SK-N-SH (cell line): ENCODE measurements at regions not wholly inside any gene's neighbourhood (a gene's known extent, or its start where the extent isn't known, plus 50 kb on each side); places are given as distances from the start of the nearest gene placed in this dataset.

Experiments
- CTCF ChIA-PET: fragments of 300-600, 350-600 bp; formaldehyde crosslinking; extraction: SDS; loops from one replicate; lab custom pipeline; 2021; lab: Yijun Ruan, JAX
- POLR2A ChIA-PET: fragments of 350-600 bp; sonication (Branson Sonifier 250); formaldehyde crosslinking; extraction: SDS; loops from one replicate; lab custom pipeline; 2020; ENCODE audit warnings: antibody characterized with exemption, inconsistent platforms; lab: Yijun Ruan, JAX
- DNase-seq: peaks from one replicate; pipeline ENCODE4 v3.0.0; 2012
- H2AFZ ChIP-seq: fragments of 200-600 bp; sonication (generic); 2 replicates; pipeline ENCODE4 v1.8.1; 2016; ENCODE audit warnings: antibody characterized with exemption, mild to moderate bottlenecking, low read depth
- H3F3A ChIP-seq: fragments of 200-600 bp; sonication (generic); replicated peaks from 2 replicates; pipeline ENCODE3; 2016; ENCODE audit warnings: antibody characterized with exemption, mild to moderate bottlenecking; ENCODE audit not compliant: insufficient read depth
- H3K27ac ChIP-seq, 2 experiments: fragments of 200-500 bp in 1 of 2; fragments of 200-600 bp in 1 of 2; sonication (Bioruptor generic) in 1 of 2; sonication (generic), shearing (Covaris generic) in 1 of 2; 2 replicates each; pipeline versions ENCODE4 v1.5.1 to v1.6.1; 2014 to 2016; ENCODE audit warnings: low read depth in 2 of 2, inconsistent platforms in 1 of 2, low read length in 1 of 2, mild to moderate bottlenecking in 1 of 2, mixed read lengths in 1 of 2
- H3K27me3 ChIP-seq: fragments of 200-600 bp; sonication (generic), shearing (Covaris generic); 2 replicates; pipeline ENCODE4 v1.6.1; 2016; ENCODE audit warnings: mixed run types; ENCODE audit not compliant: insufficient read depth
- H3K36me3 ChIP-seq, 2 experiments: fragments of 200-500 bp in 1 of 2; fragments of 200-600 bp in 1 of 2; sonication (Bioruptor generic) in 1 of 2; sonication (generic) in 1 of 2; replicated peaks in 1 of 2; 2 replicates each; pipeline versions ENCODE3 to v1.5.1; 2014 to 2016; ENCODE audit warnings: low read length in 1 of 2, mild to moderate bottlenecking in 1 of 2; ENCODE audit not compliant: insufficient read depth in 2 of 2, control insufficient read depth in 1 of 2
- H3K4me1 ChIP-seq, 2 experiments: fragments of 200-500 bp in 1 of 2; fragments of 200-600 bp in 1 of 2; sonication (Bioruptor generic) in 1 of 2; sonication (generic), shearing (Covaris generic) in 1 of 2; 2 replicates each; pipeline versions ENCODE4 v1.5.1 to v1.6.1; 2014 to 2016; ENCODE audit warnings: low read depth in 1 of 2, low read length in 1 of 2, mixed run types in 1 of 2; ENCODE audit not compliant: insufficient read depth in 2 of 2, control insufficient read depth in 1 of 2
- H3K4me2 ChIP-seq: fragments of 200-600 bp; sonication (generic), shearing (Covaris generic); 2 replicates; pipeline ENCODE4 v1.6.1; 2017; ENCODE audit warnings: mixed run types
- H3K4me3 ChIP-seq, 2 experiments: fragments of 200-500 bp in 1 of 2; fragments of 200-600 bp in 1 of 2; sonication (Bioruptor generic) in 1 of 2; sonication (generic), shearing (Covaris generic) in 1 of 2; 2 replicates each; pipeline versions ENCODE4 v1.5.1 to v1.8.1; 2014 to 2016; ENCODE audit warnings: low read depth in 2 of 2, inconsistent platforms in 1 of 2, low read length in 1 of 2, mild to moderate bottlenecking in 1 of 2, mixed read lengths in 1 of 2, moderate library complexity in 1 of 2
- H3K79me2 ChIP-seq: fragments of 200-600 bp; sonication (generic); 2 replicates; pipeline ENCODE4 v1.8.1; 2017; ENCODE audit warnings: mild to moderate bottlenecking; ENCODE audit not compliant: insufficient read depth
- H3K9ac ChIP-seq: fragments of 200-600 bp; sonication (generic); 2 replicates; pipeline ENCODE4 v1.6.1; 2017; ENCODE audit warnings: mixed run types
- H3K9me2 ChIP-seq: fragments of 200-600 bp; sonication (generic); 2 replicates; pipeline ENCODE4 v1.6.1; 2017; ENCODE audit warnings: mixed run types
- H3K9me3 ChIP-seq: fragments of 200-600 bp; sonication (generic); 2 replicates; pipeline ENCODE4 v1.6.1; 2017; ENCODE audit warnings: mixed run types, mild to moderate bottlenecking, moderate library complexity
- H4K20me1 ChIP-seq: fragments of 200-600 bp; sonication (generic); 2 replicates; pipeline ENCODE4 v1.6.1; 2017; ENCODE audit warnings: mild to moderate bottlenecking, mixed run types; ENCODE audit not compliant: insufficient read depth
- EP300 ChIP-seq, 2 experiments: IDR thresholded peaks; 2 replicates each; pipeline versions ENCODE4 v1.4.0 to v1.6.1; 2012; ENCODE audit warnings: borderline replicate concordance in 1 of 2, low read depth in 1 of 2, low read length in 1 of 2
- GABPA ChIP-seq: IDR thresholded peaks from 2 replicates; pipeline ENCODE4 v1.4.0; 2012; ENCODE audit warnings: low read depth, mild to moderate bottlenecking
- GATA2 ChIP-seq: sonication (generic); formaldehyde crosslinking; IDR thresholded peaks from 2 replicates; pipeline ENCODE4 v1.5.0; 2020; ENCODE audit warnings: mild to moderate bottlenecking, missing genetic modification reagents
- MEF2A ChIP-seq: IDR thresholded peaks from 2 replicates; pipeline ENCODE4 v1.4.0; 2012; ENCODE audit warnings: low read depth, borderline replicate concordance
- NFIC ChIP-seq: IDR thresholded peaks from 2 replicates; pipeline ENCODE4 v1.4.0; 2012; ENCODE audit warnings: borderline replicate concordance
- RAD21 ChIP-seq: IDR thresholded peaks from 2 replicates; pipeline ENCODE4 v1.6.1; 2012; ENCODE audit warnings: mild to moderate bottlenecking, low read length
- RFX5 ChIP-seq: IDR thresholded peaks from 2 replicates; pipeline ENCODE4 v1.6.1; 2012; ENCODE audit warnings: mild to moderate bottlenecking, improper control_type of control experiment, low read length
- SIN3A ChIP-seq: IDR thresholded peaks from 2 replicates; pipeline ENCODE4 v1.6.1; 2012; ENCODE audit warnings: low read depth, mild to moderate bottlenecking, low read length, moderate library complexity, borderline replicate concordance
- SMC3 ChIP-seq: IDR thresholded peaks from 2 replicates; pipeline ENCODE4 v1.6.1; 2012; ENCODE audit warnings: low read depth, low read length, improper control_type of control experiment
- TCF12 ChIP-seq: IDR thresholded peaks from 2 replicates; pipeline ENCODE4 v1.4.0; 2012
- TEAD4 ChIP-seq: IDR thresholded peaks from 2 replicates; pipeline ENCODE4 v1.4.0; 2012; ENCODE audit warnings: mild to moderate bottlenecking, borderline replicate concordance; ENCODE audit not compliant: insufficient read depth
- YY1 ChIP-seq: IDR thresholded peaks from 2 replicates; pipeline ENCODE4 v1.4.0; 2012; ENCODE audit warnings: low read depth, mild to moderate bottlenecking
- WGBS: methylation state at CpG from one replicate; pipeline ENCODE4 v1.1.6; 2017; ENCODE audit warnings: low lambda C conversion rate; 5-methylcytosine and 5-hydroxymethylcytosine counted together
- TF ChIP-seq, protein P1 (sequence below): IDR thresholded peaks from 2 replicates; pipeline ENCODE4 v1.6.1; 2012; ENCODE audit warnings: mild to moderate bottlenecking, low read depth, low read length, moderate library complexity
- TF ChIP-seq, protein P2 (sequence below): fragments of 200-600 bp; sonication (generic); IDR thresholded peaks from 2 replicates; pipeline ENCODE4 v1.6.1; 2017; ENCODE audit warnings: antibody characterized with exemption, mild to moderate bottlenecking, moderate library complexity

DNA sequence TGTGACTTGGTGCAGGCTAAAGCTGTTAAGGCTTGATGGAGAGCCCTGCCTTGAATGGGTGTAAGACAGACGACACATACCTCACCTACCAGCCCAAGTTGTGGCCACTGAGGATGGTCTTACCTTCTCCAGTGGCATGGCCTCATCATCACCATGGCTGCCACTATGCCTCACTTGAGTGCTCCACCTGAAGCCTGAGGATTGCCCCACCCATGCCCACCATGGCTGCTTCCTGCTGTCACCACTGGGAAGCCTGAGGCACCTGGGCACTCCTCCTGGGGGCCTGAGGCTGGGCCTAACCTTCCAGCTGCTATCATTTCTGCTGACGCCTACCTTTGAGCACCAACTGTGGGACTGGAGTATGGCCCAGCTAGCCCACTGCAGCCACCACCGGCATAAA is 1605.7 kb upstream of the FLRT2 start:
- no peak for DNase-seq
- Histone ChIP-seq H3K4me3 (no peak overlapping the region), H4K20me1 (no peaks in the 10 kb centered on the region), H3K36me3 (no peaks in the 10 kb centered on the region), H3K9me2 (no peaks in the 10 kb centered on the region), H3K9me3 (no peaks in the 10 kb centered on the region), H3K79me2 (no peaks in the 10 kb centered on the region), H3K4me1 (no peaks in the 10 kb centered on the region), H3K27me3 (no peaks in the 10 kb centered on the region), H2AFZ (no peak overlapping the region), H3K4me2 (no peak overlapping the region), H3K27ac (no peak overlapping the region), H3F3A (no peaks in the 10 kb centered on the region), H3K9ac (no peak overlapping the region)
- 20% methylated on average over 2 of the region's 3 CpGs for WGBS
- POLR2A ChIA-PET = no interaction called here
- no peak for TF ChIP-seq SIN3A
- TF ChIP-seq EP300 (IDR thresholded peaks at IDR 0.05; ENCODE audit: borderline replicate concordance in 1 of 2, low read depth in 1 of 2, low read length in 1 of 2) = no peak
- no peak for TF ChIP-seq RFX5
- TF ChIP-seq GATA2 = no peak
- no peak for TF ChIP-seq TCF12
- TF ChIP-seq GABPA = no peak
- TF ChIP-seq, protein P1, sequence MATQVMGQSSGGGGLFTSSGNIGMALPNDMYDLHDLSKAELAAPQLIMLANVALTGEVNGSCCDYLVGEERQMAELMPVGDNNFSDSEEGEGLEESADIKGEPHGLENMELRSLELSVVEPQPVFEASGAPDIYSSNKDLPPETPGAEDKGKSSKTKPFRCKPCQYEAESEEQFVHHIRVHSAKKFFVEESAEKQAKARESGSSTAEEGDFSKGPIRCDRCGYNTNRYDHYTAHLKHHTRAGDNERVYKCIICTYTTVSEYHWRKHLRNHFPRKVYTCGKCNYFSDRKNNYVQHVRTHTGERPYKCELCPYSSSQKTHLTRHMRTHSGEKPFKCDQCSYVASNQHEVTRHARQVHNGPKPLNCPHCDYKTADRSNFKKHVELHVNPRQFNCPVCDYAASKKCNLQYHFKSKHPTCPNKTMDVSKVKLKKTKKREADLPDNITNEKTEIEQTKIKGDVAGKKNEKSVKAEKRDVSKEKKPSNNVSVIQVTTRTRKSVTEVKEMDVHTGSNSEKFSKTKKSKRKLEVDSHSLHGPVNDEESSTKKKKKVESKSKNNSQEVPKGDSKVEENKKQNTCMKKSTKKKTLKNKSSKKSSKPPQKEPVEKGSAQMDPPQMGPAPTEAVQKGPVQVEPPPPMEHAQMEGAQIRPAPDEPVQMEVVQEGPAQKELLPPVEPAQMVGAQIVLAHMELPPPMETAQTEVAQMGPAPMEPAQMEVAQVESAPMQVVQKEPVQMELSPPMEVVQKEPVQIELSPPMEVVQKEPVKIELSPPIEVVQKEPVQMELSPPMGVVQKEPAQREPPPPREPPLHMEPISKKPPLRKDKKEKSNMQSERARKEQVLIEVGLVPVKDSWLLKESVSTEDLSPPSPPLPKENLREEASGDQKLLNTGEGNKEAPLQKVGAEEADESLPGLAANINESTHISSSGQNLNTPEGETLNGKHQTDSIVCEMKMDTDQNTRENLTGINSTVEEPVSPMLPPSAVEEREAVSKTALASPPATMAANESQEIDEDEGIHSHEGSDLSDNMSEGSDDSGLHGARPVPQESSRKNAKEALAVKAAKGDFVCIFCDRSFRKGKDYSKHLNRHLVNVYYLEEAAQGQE = no peak
- no peak for TF ChIP-seq TEAD4
- no peak for TF ChIP-seq YY1
- no peak for TF ChIP-seq NFIC
- TF ChIP-seq, protein P2, sequence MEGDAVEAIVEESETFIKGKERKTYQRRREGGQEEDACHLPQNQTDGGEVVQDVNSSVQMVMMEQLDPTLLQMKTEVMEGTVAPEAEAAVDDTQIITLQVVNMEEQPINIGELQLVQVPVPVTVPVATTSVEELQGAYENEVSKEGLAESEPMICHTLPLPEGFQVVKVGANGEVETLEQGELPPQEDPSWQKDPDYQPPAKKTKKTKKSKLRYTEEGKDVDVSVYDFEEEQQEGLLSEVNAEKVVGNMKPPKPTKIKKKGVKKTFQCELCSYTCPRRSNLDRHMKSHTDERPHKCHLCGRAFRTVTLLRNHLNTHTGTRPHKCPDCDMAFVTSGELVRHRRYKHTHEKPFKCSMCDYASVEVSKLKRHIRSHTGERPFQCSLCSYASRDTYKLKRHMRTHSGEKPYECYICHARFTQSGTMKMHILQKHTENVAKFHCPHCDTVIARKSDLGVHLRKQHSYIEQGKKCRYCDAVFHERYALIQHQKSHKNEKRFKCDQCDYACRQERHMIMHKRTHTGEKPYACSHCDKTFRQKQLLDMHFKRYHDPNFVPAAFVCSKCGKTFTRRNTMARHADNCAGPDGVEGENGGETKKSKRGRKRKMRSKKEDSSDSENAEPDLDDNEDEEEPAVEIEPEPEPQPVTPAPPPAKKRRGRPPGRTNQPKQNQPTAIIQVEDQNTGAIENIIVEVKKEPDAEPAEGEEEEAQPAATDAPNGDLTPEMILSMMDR = no peak
- no peak for TF ChIP-seq MEF2A
- CTCF ChIA-PET = no interaction called here

DNA sequence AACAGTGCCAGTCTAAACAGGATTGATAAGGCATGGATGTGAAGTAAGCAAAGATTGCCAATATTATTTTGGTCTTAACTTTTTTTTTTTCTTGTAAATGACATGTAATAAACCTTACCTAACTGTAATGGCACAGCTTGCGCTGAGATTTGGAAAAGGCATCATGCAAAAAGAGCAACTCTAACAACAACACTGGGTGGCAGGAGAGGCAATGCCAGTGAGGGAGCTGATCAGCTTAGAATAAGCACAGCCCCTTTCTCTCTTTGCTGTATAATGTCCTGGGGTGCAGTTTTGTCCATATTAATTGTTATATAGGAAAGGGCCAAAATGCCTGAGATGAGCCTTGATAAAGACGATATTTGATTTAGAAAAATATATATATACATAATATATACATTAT is 1589.7 kb upstream of the FLRT2 start:
- Histone ChIP-seq H2AFZ (no peak overlapping the region), H4K20me1 (no peaks in the 10 kb centered on the region), H3K4me1 (no peaks in the 10 kb centered on the region), H3K9ac (no peak overlapping the region), H3F3A (no peaks in the 10 kb centered on the region), H3K4me3 (no peak overlapping the region), H3K4me2 (no peak overlapping the region), H3K36me3 (no peaks in the 10 kb centered on the region), H3K9me2 (no peaks in the 10 kb centered on the region), H3K27ac (no peak overlapping the region), H3K9me3 (no peaks in the 10 kb centered on the region), H3K27me3 (no peaks in the 10 kb centered on the region), H3K79me2 (no peaks in the 10 kb centered on the region)
- ChIA-PET CTCF (no interaction called here), POLR2A (no interaction called here)
- 5% methylated on average over 2 of the region's 2 CpGs for WGBS
- TF ChIP-seq SMC3 (peak; percentile 20; the same call in 1 of the 2 replicates), RAD21 (peak; percentile 62), EP300 (IDR thresholded peaks at IDR 0.05; ENCODE audit: borderline replicate concordance in 1 of 2, low read depth in 1 of 2, low read length in 1 of 2) (no peak)
- DNase-seq = no peak
